GM23248 (cell line): ENCODE measurements at regions not wholly inside any gene's neighbourhood (a gene's known extent, or its start where the extent isn't known, plus 50 kb on each side); places are given as distances from the start of the nearest gene placed in this dataset.
"Not testable (repeated sequence)": the region's sequence is repeated elsewhere in the genome, so short reads cannot be mapped to it uniquely, and the experiment has no call there.

Source experiments
- DNase-seq: peaks from one replicate; pipeline ENCODE4 v3.0.0-alpha.2; 2015
- H2AFZ ChIP-seq: fragments of 200-600 bp; sonication (generic); 2 replicates; pipeline ENCODE4 v1.6.1; 2016; ENCODE audit warnings: antibody characterized with exemption
- H3F3A ChIP-seq: fragments of 200-600 bp; sonication (generic); 2 replicates; pipeline ENCODE4 v1.6.1; 2016; ENCODE audit warnings: mild to moderate bottlenecking, antibody characterized with exemption, mixed run types; ENCODE audit not compliant: insufficient read depth
- H3K27ac ChIP-seq: fragments of 200-600 bp; sonication (generic); 2 replicates; pipeline ENCODE4 v1.5.1; 2016; ENCODE audit warnings: mild to moderate bottlenecking
- H3K27me3 ChIP-seq: fragments of 200-600 bp; sonication (generic); replicated peaks from 2 replicates; pipeline ENCODE4 v1.6.1; 2016; ENCODE audit warnings: mild to moderate bottlenecking; ENCODE audit not compliant: insufficient read depth
- H3K36me3 ChIP-seq: fragments of 200-600 bp; sonication (generic); 2 replicates; pipeline ENCODE4 v1.6.1; 2016; ENCODE audit warnings: low read depth, mild to moderate bottlenecking
- H3K4me1 ChIP-seq: fragments of 200-600 bp; sonication (generic); 2 replicates; pipeline ENCODE4 v1.6.1; 2016; ENCODE audit warnings: mild to moderate bottlenecking; ENCODE audit not compliant: insufficient read depth
- H3K4me2 ChIP-seq: fragments of 200-600 bp; sonication (generic); one replicate; pipeline ENCODE4 v1.6.1; 2016; ENCODE audit warnings: mild to moderate bottlenecking; ENCODE audit not compliant: unreplicated experiment
- H3K4me3 ChIP-seq: fragments of 200-600 bp; sonication (generic); 2 replicates; pipeline ENCODE4 v1.5.1; 2016; ENCODE audit warnings: mild to moderate bottlenecking
- H3K79me2 ChIP-seq: fragments of 200-600 bp; sonication (generic); 2 replicates; pipeline ENCODE4 v1.6.1; 2016; ENCODE audit warnings: mild to moderate bottlenecking; ENCODE audit not compliant: insufficient read depth
- H3K9ac ChIP-seq: fragments of 200-600 bp; sonication (generic); 2 replicates; pipeline ENCODE4 v1.6.1; 2016; ENCODE audit warnings: mild to moderate bottlenecking
- H3K9me2 ChIP-seq: fragments of 200-600 bp; sonication (generic); 2 replicates; pipeline ENCODE4 v1.6.1; 2016; ENCODE audit warnings: mixed run types, mild to moderate bottlenecking, moderate library complexity; ENCODE audit not compliant: insufficient read depth
- H3K9me3 ChIP-seq: fragments of 200-600 bp; sonication (generic); one replicate; pipeline ENCODE4 v1.6.1; 2017; ENCODE audit warnings: low read depth
- H4K20me1 ChIP-seq: fragments of 200-600 bp; sonication (generic); 2 replicates; pipeline ENCODE4 v1.6.0; 2016; ENCODE audit not compliant: insufficient read depth
- EZH2 ChIP-seq: fragments of 200-600 bp; sonication (generic); IDR thresholded peaks from 2 replicates; pipeline ENCODE4 v1.6.1; 2018; ENCODE audit warnings: antibody characterized with exemption, mild to moderate bottlenecking; ENCODE audit not compliant: insufficient read depth, poor library complexity, severe bottlenecking
- EZH2phosphoT487 ChIP-seq: fragments of 200-600 bp; sonication (generic); IDR thresholded peaks from 2 replicates; pipeline ENCODE4 v1.6.1; 2018; ENCODE audit warnings: antibody characterized with exemption, moderate library complexity, mild to moderate bottlenecking, low read depth; ENCODE audit not compliant: insufficient read depth
- WGBS, 2 experiments: methylation state at CpG; one replicate each; pipeline ENCODE4 v1.1.6; 2015 to 2017; ENCODE audit warnings: low lambda C conversion rate in 2 of 2, low coverage in 1 of 2; ENCODE audit errors: missing lambda C conversion rate in 2 of 2; 5-methylcytosine and 5-hydroxymethylcytosine counted together
- in situ Hi-C: fragments of 300-500 bp; cut with MboI; formaldehyde crosslinking; loops from 2 replicates; pipeline ENCODE4 v1.15.0; 2020

- no peaks in the 10 kb centered on the region for H3K9me2 ChIP-seq
- in situ Hi-C loops: no loop called here
- TF ChIP-seq EZH2 (no peak), EZH2phosphoT487 (no peak)
- H3K4me1 ChIP-seq: no peaks in the 10 kb centered on the region
- H4K20me1 ChIP-seq: no peaks in the 10 kb centered on the region
- no peak overlapping the region for H3K4me3 ChIP-seq
- no peak overlapping the region for H3K4me2 ChIP-seq
- no peak overlapping the region for H3K27ac ChIP-seq
- no peak overlapping the region for H2AFZ ChIP-seq
- H3K79me2 ChIP-seq: no peaks in the 10 kb centered on the region
- H3K27me3 ChIP-seq: no peaks in the 10 kb centered on the region
- DNase-seq: no peak
- H3F3A ChIP-seq: no peaks in the 10 kb centered on the region
- no peaks in the 10 kb centered on the region for H3K36me3 ChIP-seq
- peaks cover 5% of the 10 kb centered on the region for H3K9me3 ChIP-seq
- H3K9ac ChIP-seq: no peak overlapping the region
These were observed 1020.1 kb downstream of the TDRD15 start for GRCh38 chr2:22143840-22144239.

GRCh38 chr2:22153931-22154613 lies 1030.3 kb downstream of the TDRD15 start:
- no peak overlapping the region for H3K4me2 ChIP-seq
- H3K9ac ChIP-seq: no peak overlapping the region
- in situ Hi-C loops: no loop called here
- no peak overlapping the region for H2AFZ ChIP-seq
- no peak for DNase-seq
- H3K9me2 ChIP-seq: no peaks in the 10 kb centered on the region
- no peaks in the 10 kb centered on the region for H3K4me1 ChIP-seq
- no peaks in the 10 kb centered on the region for H4K20me1 ChIP-seq
- no peak overlapping the region for H3K27ac ChIP-seq
- H3K9me3 ChIP-seq: peaks cover under 1% of the 10 kb centered on the region
- TF ChIP-seq EZH2 (no peak), EZH2phosphoT487 (no peak)
- no peaks in the 10 kb centered on the region for H3K36me3 ChIP-seq
- 1 to 3% methylated on average over 2 of the region's 2 CpGs for WGBS, 2 experiments
- H3K4me3 ChIP-seq: no peak overlapping the region
- H3K27me3 ChIP-seq: no peaks in the 10 kb centered on the region
- no peaks in the 10 kb centered on the region for H3F3A ChIP-seq
- H3K79me2 ChIP-seq: no peaks in the 10 kb centered on the region

- 23 to 25% methylated on average over 6 of the region's 6 CpGs for WGBS, 2 experiments
- in situ Hi-C loops, H3K9me2 ChIP-seq: not testable (repeated sequence)
These were observed 1032.9 kb downstream of the TDRD15 start for GRCh38 chr2:22156661-22157060.

GRCh38 chr2:22167256-22167655 lies 1043.5 kb downstream of the TDRD15 start:
- H3K79me2 ChIP-seq: no peaks in the 10 kb centered on the region

More at GRCh38 chr2:22156661-22157060, 1032.9 kb downstream of the TDRD15 start:
- H3K27me3 ChIP-seq, H3K4me3 ChIP-seq, H3K36me3 ChIP-seq, H3K79me2 ChIP-seq, H3K27ac ChIP-seq, H3K9ac ChIP-seq, H2AFZ ChIP-seq, H4K20me1 ChIP-seq, H3K9me3 ChIP-seq, H3F3A ChIP-seq, DNase-seq, H3K4me2 ChIP-seq, H3K4me1 ChIP-seq: not testable (repeated sequence)

GRCh38 chr2:22175003-22175402 lies 1051.2 kb downstream of the TDRD15 start:
- Histone ChIP-seq H3K27ac (no peak overlapping the region), H3K4me2 (no peak overlapping the region), H3K4me1 (no peaks in the 10 kb centered on the region), H3K36me3 (no peaks in the 10 kb centered on the region), H3K79me2 (no peaks in the 10 kb centered on the region), H3K9me2 (no peaks in the 10 kb centered on the region), H2AFZ (no peak overlapping the region), H3K27me3 (no peaks in the 10 kb centered on the region), H3F3A (no peaks in the 10 kb centered on the region), H3K9ac (no peak overlapping the region), H3K4me3 (no peak overlapping the region), H3K9me3 (no peaks in the 10 kb centered on the region), H4K20me1 (no peaks in the 10 kb centered on the region)
- no peak for DNase-seq
- in situ Hi-C loops: no loop called here
- WGBS, 2 experiments: 17 to 19% methylated on average over 3 of the region's 3 CpGs
- no peak for TF ChIP-seq EZH2
- TF ChIP-seq EZH2phosphoT487: no peak

More at GRCh38 chr2:22167256-22167655, 1043.5 kb downstream of the TDRD15 start:
- no peak overlapping the region for H3K9ac ChIP-seq
- DNase-seq: no peak
- no peaks in the 10 kb centered on the region for H3K9me2 ChIP-seq
- no peaks in the 10 kb centered on the region for H4K20me1 ChIP-seq
- H3K4me2 ChIP-seq: no peak overlapping the region
- H3K4me3 ChIP-seq: no peak overlapping the region
- H3F3A ChIP-seq: no peaks in the 10 kb centered on the region
- no peak overlapping the region for H3K27ac ChIP-seq
- no peak overlapping the region for H2AFZ ChIP-seq
- H3K27me3 ChIP-seq: no peaks in the 10 kb centered on the region
- H3K9me3 ChIP-seq: no peaks in the 10 kb centered on the region
- in situ Hi-C loops: no loop called here
- no peaks in the 10 kb centered on the region for H3K4me1 ChIP-seq
- 7 to 8% methylated on average over 4 of the region's 4 CpGs for WGBS, 2 experiments
- no peaks in the 10 kb centered on the region for H3K36me3 ChIP-seq
- TF ChIP-seq EZH2phosphoT487: no peak
- TF ChIP-seq EZH2: no peak
